ENCODE measurements at regions not wholly inside any gene's neighbourhood (a gene's known extent, or its start where the extent isn't known, plus 50 kb on each side); places are given as distances from the start of the nearest gene placed in this dataset.
A peak's percentile ranks its signal among the peaks of the same experiment; 100 is the strongest.
"Not testable (repeated sequence)": the region's sequence is repeated elsewhere in the genome, so short reads cannot be mapped to it uniquely, and the experiment has no call there.

DNA sequence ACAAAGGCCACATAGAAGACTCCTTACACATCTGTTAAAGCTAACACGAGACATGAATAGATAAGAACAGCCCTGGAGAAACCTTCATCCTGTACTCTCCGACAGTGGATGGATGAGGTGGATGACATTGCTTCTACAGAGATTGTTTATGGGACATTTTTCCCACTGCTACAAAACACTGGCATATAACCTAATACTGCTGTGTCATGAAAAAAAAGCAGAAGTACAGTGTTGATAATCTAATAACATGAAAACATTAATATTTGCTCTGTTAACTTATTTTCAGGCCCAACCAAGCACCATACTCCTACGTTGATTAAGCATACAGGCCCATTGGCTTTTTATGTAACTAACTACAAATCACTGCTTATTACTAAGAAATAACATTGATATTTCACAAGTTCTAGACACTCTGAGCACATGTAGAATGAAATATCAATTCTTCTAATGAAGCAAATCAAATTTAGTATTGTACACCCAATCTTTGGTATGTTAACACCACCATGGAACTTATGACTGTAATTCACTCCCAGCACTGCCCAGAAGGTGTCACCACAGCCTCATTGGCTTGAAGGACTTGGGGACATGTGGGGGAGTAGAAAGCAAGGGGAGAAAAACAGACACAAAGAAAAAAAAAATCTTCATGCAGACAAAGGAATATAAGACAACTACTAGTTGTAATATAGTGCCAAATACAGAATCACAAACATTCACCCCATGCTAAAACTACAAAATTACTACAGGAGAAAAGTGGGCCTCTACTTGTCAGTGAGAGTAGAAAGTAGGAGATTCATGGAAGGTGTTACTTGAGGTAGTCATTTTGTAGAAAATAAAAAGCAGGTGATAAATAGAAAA lies 330.0 kb upstream of the PMFBP1 start:
- DNase-seq, result peak; percentile 45

DNA sequence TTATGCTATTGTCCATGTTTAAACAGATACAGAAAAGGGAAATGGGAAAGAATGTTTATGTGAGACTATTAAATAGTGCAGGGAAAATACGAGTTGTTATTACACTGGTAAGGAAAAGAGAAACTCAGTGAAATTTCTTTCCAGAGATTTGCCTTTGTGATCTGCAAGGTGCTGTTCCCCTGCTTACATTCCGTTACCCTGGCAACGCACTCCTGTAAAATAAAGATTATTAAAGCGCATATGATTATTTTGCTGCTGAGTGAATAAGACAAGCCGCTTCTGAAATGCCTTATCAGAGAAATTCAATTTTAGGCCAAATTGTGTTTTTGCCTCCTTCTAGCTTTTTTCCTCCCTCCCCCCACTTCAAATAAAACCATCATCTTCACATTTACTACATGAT lies 328.6 kb upstream of the PMFBP1 start:
- no peak for DNase-seq

DNA sequence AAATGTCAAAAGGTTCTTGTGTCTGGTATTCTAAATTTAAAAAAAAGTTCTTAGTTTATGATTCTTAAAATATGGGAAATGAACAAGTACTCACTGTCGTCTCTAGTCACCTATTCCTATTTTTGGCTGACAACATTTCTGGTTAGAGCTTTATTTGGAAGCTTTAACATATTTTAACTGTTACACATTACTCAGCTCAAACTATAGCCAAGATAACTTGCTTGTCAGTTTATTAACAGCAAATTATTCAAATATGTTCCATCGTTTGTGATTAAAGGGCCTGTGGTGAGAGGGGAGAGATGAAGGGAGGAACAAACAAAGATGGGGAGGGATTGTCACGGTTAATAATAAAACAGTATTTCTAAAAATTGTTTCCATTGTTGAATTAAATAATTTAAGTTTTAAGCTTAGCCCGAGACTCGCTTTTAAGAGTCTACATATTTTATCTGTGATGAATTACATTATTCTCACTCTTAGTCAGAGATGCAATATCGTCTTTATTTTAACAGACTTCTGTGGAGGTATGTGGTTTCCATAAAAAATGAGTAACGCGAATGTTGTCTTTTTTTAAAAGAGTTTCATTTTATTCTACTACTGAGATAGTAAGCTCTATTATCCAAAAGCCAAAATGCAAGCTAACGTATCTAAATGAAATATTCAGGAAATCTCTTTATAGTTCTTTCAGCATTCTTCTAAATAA lies 321.9 kb upstream of the PMFBP1 start:
- no peak for DNase-seq

DNA sequence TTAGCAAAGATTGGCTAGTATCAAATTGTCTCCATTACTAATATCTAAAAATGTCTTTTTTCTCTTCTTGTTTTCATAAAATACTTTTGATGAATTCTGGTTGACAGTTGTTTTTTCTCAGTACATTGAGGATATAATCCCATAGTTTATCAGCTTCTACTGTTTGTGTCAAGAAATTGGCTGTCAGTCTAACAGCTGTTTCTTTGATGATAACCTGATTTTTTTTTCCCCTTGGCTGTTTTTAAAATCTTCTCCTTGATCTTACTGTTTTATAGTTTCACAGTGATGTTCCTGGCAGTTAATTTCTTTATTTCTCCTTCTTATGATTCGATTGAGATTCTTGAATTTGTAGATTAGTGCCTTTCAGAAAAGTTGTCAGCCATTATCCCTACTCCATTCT lies 315.3 kb upstream of the PMFBP1 start:
- DNase-seq, result no peak

DNA sequence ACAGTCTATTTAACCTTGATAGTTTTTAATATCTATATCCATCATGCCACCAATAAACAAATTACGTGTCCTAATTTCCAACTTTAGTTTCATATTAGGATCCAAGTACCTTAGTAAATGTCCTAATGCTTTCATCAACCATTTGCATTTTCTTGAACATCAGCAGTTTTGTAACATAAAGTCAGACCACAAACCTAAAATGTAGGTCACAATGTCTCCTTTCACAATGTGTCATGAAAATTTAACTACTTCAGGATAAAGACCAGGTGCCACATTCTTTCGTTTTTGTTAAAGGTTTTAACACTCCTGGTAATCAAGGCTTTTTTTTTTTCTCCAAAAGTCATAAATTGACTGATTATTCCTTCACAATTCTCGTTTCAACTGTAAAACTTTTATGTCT lies 310.7 kb upstream of the PMFBP1 start:
- no peak for DNase-seq

DNA sequence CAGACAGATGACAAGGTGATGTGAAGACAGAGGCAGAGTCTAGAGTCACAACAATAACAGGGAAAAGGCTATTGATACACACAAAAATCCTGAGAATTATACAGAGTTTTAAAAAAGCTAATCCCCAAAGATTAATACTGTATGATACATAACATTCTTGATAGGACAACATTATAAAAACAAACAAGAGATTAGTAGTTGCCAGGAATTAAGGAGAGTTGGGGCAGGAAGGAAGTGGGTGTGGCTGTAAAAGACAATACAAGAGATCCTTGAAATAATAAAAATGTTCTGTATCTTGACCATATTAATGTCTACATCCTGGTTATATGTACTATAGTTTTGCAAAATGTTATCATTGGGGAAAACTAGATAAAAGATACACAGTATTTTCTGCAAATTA lies 309.5 kb upstream of the PMFBP1 start:
- no peak for DNase-seq

DNA sequence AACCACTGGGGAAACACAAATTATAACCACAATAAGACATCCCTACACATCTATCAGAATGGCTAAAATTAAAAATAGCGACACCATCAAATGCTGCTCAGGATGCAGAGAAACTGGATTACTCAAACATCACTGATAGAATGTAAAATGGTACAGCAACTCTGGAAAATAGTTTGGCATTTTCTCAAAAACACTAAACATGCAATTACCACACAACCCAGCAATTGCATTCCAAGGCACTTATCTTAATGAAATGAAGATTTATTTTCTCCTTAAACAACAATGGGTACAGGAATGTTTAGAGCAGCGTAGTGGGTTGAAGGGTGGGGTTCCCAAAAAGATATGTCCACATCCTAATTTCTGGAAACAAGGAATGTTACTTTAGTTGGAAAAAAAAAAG lies 309.0 kb upstream of the PMFBP1 start:
- DNase-seq, result no peak

DNA sequence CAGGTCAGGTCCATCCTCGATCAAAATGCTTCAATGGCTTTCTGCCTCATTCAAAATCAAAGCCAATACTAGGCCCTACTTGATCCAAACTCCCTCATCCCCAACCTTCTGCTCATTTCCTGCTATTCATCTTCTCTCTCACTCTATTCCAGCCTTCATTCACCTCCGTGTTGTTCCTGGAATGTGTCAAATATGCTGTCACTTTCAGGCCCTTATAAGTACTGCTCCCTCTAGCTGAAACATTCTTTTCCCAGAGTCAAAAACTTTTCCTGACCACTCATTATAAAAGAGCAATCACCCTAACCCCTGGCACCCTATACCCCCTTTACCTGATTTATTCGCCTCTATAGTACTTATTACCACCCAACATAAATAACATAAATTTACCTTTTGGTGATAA lies 303.7 kb upstream of the PMFBP1 start:
- DNase-seq, result no peak

DNA sequence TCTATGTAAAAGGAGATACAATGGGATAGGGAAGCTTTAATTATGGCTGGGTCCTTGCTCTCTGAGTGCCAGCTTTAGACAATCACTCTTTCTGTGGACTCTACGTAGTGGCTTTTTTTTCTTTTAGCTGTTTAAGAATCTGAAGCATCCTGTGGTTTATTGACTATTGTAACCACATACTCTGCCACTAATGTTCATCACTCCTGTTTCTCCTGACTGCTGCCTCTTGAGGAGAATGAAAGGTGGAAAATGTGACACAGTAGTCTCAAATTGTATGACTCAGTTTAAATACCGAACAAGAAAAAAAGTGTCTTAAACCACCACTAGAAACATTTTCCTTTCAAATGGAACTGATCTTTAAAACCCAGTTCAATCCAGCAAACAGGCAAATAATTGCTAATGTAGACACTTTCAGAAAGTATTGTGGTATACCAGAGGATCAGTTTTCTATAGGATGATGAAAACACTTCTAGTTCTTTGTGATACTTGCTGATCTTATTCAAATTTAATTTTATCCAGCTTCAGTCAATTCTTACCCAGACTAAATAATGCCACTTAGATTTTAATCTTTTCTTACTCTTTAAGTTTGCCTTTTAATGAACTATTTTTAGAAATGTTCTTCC lies 302.7 kb upstream of the PMFBP1 start:
- peak; percentile 46 for DNase-seq

DNA sequence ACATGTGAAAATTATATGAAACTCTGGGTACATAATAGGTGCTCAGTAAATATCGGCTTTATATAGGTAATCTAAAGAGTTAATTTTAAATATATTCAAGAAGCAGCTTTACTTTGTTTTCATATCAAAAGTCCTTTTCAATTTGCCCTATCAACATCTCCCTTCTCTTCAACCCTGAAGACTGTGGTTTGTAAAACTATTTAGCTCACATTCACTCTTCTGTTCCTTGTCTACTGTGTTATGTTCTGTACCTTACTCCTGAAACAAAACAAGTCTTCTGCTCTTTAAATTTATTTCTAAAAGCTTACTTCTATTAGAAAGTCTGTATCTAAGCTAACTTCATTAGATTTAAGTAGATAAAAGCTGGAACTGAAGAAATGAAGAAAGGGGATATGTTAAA lies 301.7 kb upstream of the PMFBP1 start:
- no peak for DNase-seq

DNA sequence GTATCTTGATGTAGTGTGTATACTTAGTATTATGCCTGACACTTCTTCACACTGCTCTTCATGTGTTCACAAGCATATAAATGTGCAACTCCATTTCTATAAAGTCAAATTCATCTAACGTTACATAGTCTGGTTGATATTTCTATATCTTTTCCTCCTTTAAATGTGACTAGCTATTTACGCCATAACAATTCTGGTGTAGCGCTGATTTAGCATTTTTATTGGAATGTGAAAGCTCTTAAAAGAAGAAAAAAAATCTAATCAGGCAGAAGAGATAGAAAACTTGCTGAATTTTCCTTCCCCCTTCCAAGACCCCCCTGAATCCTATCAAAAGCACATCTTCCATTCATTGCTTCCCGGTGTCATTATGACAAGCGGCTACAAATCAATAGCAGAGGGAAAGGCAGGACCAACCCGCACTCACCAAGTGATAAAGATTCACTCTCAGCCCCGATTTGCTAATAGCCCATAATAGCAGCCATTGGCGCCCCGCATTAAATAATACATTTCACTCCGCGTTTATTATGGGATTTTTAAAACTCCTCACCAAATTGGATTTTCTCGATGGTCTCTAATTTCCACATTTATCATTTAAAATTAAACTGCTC lies 299.5 kb upstream of the PMFBP1 start:
- no peak for DNase-seq

DNA sequence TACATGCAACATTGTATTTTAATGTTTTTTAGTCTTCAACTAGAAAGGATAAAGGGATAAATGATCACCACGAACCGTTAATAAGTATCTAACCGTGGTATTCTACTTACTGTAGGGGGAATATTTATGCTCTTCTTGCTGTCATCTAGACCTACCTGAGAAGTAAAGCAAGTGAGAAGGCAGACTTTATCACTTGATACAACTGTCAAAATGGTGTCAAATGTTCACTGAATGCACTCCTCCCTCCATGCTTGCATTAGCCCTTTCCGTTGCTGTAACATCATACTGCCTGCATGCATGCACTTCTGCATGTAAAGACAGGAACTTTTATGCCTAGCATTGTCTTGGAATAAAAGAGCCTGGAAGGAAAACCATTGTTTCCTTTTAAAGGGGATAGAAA lies 298.6 kb upstream of the PMFBP1 start:
- DNase-seq, result no peak

DNA sequence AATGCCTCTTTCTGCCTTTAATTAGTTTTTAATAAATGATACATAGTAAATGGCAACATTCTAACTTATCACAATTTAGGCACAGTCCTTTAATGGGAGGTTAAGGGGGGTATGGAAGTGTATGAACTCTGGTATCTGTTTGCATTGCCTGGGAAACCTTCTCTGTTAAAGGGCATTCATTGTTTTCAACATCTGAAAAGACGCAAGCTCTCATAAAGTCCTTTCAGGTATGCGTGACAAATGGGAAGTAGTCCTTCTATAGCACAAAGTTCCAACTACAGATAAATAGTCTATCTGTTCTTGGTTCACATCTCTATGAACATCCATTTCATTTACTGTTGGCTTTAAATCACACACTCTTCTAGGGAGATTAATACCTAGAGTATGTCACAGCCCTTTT lies 298.0 kb upstream of the PMFBP1 start:
- DNase-seq, result no peak

DNA sequence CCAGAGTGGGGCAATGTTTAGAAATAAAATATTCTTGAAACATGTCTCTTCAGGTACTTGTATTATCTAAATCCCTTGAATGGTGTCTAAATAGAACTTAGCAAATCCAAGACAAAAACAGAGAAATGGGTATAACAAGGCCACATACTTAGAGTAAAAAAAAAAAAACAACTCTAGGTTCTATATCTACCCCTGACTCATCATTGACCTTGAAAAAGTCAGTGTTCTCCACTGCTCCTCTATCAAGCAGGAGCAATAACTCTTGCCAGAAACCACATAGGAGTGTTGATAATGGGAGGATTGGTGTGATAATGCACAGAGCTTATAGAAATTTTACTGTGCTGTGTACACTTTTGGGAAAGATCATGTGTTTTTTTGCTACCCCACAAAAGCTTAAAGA lies 296.6 kb upstream of the PMFBP1 start:
- no peak for DNase-seq

DNA sequence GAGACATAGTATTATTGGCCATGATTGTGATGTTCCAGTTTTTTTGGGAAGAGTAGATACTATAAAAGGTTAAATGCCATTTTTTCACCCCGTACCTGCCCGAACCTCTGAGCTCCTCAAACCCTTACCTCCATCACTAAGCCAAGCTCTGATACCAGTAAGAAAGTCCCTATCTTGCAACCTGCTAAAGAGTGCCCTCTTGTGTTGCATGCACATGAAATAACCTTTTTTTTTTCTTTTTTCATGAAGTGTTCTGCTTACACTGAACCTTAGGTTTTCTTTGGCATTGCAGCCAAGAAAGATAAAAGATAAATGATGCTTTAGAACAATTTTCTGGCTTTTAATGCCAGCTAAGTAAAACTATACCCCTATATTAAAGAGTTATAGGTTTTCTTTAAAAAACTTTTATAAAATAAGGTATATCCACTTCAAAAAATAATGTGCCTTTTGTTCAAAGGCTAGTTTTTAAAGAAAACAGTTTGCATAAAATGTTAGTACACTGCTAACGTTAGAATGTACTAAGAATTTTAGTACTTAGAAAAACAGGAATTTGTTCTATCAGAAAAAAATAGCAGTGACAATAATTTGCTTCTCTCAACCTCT lies 295.3 kb upstream of the PMFBP1 start:
- peak; percentile 46 for DNase-seq

DNA sequence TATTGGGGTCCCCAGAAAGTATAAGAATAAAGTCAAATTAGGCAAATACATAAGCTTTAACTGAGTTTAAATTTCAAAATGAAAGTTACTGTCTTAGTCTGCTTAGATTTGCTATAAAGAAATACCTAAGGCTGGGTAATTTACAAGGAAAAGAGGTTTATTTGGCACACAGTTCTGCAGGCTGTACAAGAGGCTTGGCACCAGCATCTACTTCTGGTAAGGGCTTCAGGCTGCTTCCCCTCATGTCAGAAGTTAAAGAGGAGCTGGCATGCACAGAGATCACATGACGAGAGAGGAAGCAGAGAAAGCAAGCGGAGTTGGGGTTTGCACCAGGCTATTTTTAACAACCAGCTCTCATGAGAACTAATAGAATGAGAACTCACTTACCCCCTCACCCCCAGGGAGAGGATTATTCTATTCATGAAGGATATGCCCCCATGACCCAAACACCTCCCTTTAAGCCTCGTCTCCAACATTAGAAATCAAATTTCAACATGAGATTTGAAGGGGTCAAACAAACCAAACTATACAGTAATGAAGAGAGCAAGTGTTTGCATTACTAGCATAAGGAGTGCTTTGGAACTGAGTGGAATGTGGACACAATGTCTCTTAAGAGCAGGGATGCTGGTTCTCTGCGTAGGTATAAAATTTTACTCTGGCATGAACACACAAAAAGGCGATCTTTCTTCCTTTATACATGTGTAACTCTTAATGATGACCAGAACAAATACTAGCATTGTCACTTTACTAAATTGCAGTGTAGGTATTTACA lies 292.8 kb upstream of the PMFBP1 start:
- DNase-seq, result no peak

DNA sequence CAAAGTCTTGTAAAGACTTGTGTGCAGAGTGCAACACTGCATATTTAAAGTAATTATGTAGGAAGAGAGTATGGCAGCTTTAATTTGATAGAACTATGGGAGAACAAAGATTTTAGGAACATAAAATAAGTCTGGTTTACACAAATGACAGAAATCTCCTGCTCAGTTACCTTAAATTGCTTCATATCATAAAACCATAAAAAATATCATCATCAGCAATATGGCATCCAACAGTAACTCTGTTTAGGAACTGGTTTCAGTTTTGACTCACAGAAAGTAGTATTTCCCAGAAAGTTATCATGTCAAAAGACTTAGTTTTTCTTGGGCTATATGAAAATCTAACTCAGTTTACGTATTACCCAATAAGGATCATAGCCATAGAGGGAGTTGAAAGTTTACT lies 292.1 kb upstream of the PMFBP1 start:
- DNase-seq, result no peak

DNA sequence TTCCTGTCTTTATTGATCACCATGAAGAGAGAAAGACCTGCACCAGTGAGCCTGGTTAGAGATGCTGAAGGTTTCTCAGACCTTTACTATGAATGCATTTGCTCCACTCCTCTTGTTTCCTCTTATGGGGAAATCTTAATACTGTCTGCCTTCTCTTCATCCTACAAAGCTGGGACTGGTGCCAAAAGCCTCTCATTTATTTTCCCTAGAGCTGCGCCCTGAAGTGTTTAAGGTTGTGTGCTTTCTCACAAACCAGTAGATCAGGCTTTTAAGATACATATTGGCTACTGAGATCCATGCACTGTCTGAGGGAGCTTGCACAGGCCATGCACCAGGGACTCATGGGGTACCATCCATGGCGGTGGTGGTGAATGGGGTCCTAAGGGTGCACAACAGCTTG lies 286.1 kb upstream of the PMFBP1 start:
- DNase-seq, result no peak

DNA sequence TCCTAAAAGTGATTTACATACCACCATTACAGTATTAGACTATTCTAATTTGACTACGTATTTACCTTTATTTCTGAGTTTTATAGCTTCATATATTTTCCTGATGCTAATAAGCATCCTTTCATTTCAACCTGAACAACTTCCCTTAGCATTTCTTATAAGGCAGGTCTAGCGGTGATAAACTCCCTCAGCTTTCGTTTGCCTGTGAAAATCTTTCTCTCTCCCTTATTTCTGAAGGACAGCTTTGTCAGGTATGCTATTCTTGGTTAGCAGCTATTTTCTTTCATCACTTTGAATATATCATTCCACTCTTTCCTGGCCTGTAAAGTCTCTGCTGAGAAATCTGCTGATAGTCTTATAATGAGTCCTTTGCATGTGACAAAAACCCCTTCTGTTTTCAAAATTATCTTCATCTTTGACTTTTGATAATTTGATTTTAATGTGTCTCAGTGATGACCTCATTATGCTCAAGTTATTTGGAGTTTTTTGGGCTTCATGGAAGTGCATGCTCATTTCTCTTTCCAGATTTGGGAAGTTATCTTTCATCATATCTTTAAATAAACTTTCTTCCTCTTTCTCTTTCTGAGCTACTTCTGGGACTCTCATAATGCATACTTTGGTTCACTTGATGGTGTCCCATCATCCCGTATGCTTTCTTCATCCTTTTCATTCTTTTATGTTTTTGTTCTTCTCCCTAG lies 285.4 kb upstream of the PMFBP1 start:
- peak; percentile 42 for DNase-seq

DNA sequence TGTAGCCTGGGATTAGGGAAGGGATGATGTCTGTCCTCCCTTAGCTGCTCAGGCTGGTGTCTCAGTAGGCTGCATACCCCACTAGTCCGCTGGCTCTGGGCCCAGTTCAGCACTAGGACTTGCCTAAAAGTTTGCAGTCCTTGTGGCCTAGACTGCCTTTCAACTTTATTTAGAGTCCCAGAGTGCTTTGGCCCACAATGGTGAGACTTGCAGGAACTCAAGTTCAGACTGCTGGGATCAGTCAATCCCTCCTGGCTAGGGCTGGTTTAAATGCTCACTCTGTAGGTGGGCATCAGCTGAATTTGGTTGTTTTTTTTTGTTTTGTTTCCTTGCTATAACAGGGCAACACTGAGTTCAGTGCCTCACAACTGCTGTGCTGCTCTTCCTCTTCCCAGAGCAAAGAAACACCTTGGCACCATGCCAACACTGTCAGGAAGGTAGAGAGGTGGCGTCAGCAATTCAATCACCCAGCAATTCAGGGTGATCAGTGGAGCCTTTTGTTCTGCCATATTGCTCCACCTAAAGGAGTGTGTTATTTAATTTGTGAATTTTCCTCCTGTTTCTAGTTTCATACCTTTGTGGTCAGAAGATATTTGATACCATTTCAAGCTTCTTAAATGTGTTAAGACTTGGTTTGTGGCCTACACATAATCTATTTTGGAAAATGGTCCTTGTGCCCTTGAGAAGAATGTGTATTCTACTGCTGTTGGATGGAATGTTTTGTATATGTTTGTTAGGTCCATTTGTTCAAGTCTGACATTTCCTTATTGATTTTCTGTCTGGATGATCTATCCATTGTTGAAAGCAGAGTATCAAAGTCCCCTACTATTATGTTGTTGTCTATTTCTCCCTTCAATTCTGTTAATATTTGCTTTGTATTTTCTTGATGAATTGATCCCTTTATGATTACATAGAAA lies 284.0 kb upstream of the PMFBP1 start:
- no peak for DNase-seq

DNA sequence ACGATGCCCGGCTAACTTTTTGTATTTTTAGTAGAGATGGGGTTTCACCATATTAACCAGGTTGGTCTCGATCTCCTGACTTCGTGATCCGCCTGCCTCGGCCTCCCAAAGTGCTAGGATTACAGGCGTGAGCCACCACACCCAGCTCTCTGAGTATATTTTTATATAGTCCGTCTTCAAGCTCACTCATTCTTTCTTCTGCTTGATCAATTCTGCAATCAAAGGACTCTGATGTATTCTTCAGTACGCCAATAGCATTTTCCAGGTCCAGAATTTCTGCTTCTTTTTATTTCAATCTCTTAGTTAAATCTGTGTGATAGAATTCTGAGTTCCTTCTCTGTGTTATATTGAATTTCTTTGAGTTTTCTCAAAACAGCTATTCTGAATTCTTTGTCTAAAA lies 281.9 kb upstream of the PMFBP1 start:
- not testable (repeated sequence) for DNase-seq

Measured in MV-4-11 (cell line).